ENCODE measurements at regions not wholly inside any gene's neighbourhood (a gene's known extent, or its start where the extent isn't known, plus 50 kb on each side); places are given as distances from the start of the nearest gene placed in this dataset.

DNA sequence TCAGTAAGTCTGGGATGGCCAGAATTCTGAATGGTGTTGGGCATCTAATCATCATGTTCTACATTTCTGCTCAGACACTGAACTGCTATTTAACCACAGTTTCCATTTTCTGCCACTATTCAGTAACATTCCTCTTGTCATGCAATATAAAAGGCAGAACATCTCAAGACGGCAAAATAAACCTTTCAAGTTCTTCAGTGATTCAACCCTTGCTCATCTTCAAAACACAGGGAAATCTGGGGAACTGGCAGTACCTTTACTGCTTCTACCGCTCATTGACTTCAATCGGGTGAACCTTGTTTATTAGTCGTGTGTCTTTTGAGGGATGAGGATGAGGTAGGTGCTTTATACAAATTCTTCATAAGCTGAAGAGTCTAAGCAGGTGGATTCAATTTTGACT lies 184.7 kb upstream of the ANK3 start:
- no peak for TF ChIP-seq CTCF (IDR thresholded peaks at IDR 0.05; ENCODE audit: insufficient read depth, low read length, poor library complexity, severe bottlenecking)
- Histone ChIP-seq H3K27me3 (ENCODE audit: control insufficient read depth, insufficient read depth, low read length) (no peaks in the 10 kb centered on the region), H3K4me3 (ENCODE audit: low read depth, low read length) (no peak overlapping the region), H3K36me3 (ENCODE audit: control insufficient read depth, insufficient read depth, low read length) (no peaks in the 10 kb centered on the region)
- no peak for DNase-seq (ENCODE audit: low read depth)

DNA sequence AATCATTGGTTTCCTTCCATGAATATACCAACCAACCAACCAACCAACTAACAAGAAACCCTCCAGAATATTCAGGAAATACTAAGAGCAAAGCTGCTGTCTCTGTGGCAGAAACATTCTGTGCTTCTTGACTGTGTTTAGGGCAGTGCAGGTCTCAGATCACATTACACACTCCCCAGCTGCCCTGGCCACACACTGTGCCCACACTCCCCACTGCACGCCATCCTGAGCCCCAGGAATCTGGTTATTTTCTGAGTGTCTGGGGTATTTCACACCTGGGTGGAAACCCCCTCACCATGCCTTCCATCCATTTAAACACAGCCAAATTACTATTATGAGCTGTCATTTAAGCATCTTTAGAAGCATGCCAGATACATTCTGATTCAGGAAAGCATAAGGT lies 183.7 kb upstream of the ANK3 start:
- peak; percentile 70 for DNase-seq (ENCODE audit: low read depth)

GRCh38 chr10:60572511-60573194 lies 183.0 kb upstream of the ANK3 start:
- Histone ChIP-seq H3K36me3 (ENCODE audit: control insufficient read depth, insufficient read depth, low read length) (no peaks in the 10 kb centered on the region), H3K27me3 (ENCODE audit: control insufficient read depth, insufficient read depth, low read length) (no peaks in the 10 kb centered on the region), H3K4me3 (ENCODE audit: low read depth, low read length) (peak overlapping the region; percentile 42)
- no peak for TF ChIP-seq CTCF (IDR thresholded peaks at IDR 0.05; ENCODE audit: insufficient read depth, low read length, poor library complexity, severe bottlenecking)
- peak; percentile 69 for DNase-seq (ENCODE audit: low read depth)

More for the DNA sequence above, 183.7 kb upstream of the ANK3 start:
- TF ChIP-seq CTCF (IDR thresholded peaks at IDR 0.05; ENCODE audit: insufficient read depth, low read length, poor library complexity, severe bottlenecking) = no peak
- Histone ChIP-seq H3K27me3 (ENCODE audit: control insufficient read depth, insufficient read depth, low read length) (no peaks in the 10 kb centered on the region), H3K4me3 (ENCODE audit: low read depth, low read length) (peak overlapping the region; percentile 42), H3K36me3 (ENCODE audit: control insufficient read depth, insufficient read depth, low read length) (no peaks in the 10 kb centered on the region)

- no peak for TF ChIP-seq CTCF (IDR thresholded peaks at IDR 0.05; ENCODE audit: insufficient read depth, low read length, poor library complexity, severe bottlenecking)
- Histone ChIP-seq H3K4me3 (ENCODE audit: low read depth, low read length) (peak overlapping the region; percentile 12), H3K27me3 (ENCODE audit: control insufficient read depth, insufficient read depth, low read length) (no peaks in the 10 kb centered on the region), H3K36me3 (ENCODE audit: control insufficient read depth, insufficient read depth, low read length) (no peaks in the 10 kb centered on the region)
- DNase-seq (ENCODE audit: low read depth) = no peak
Observed at GRCh38 chr10:60570896-60571295, 181.2 kb upstream of the ANK3 start.

DNA sequence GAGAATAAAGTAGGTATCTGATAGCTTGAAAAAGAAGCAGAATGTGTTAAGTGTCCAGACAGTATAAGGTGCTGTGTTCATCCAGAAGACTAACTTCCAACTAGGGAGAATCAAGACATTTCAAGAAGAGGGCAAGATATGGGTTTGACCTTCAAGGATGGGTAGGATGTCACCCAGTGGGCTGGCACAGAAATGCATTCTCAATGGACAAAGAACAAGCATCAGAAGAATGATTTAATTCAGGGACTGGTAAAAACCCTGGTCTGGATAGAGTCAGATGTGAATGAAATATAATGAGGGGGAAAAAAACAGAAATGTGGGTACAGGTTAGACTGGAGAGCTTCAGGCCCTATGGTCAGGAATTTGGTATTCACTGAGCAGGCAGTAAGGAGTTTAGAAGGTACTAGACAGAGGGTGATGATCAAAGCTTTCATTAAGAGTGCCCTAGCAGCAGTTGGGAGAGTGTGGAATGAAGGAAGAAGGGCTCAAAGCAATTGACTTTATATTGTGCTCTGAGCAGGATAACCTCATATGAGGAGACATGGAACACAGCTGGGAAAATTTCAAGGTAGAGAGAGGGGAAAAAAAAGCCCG lies 180.7 kb upstream of the ANK3 start:
- H3K4me3 ChIP-seq (ENCODE audit: low read depth, low read length) = no peak overlapping the region
- H3K36me3 ChIP-seq (ENCODE audit: control insufficient read depth, insufficient read depth, low read length) = no peaks in the 10 kb centered on the region

More for the DNA sequence above, 180.7 kb upstream of the ANK3 start:
- no peaks in the 10 kb centered on the region for H3K27me3 ChIP-seq (ENCODE audit: control insufficient read depth, insufficient read depth, low read length)
- TF ChIP-seq CTCF (IDR thresholded peaks at IDR 0.05; ENCODE audit: insufficient read depth, low read length, poor library complexity, severe bottlenecking) = peak; percentile 2
- no peak for DNase-seq (ENCODE audit: low read depth)

Data from kidney epithelial cell (primary cell).